ENCODE measurements at regions not wholly inside any gene's neighbourhood (a gene's known extent, or its start where the extent isn't known, plus 50 kb on each side); places are given as distances from the start of the nearest gene placed in this dataset.

DNA sequence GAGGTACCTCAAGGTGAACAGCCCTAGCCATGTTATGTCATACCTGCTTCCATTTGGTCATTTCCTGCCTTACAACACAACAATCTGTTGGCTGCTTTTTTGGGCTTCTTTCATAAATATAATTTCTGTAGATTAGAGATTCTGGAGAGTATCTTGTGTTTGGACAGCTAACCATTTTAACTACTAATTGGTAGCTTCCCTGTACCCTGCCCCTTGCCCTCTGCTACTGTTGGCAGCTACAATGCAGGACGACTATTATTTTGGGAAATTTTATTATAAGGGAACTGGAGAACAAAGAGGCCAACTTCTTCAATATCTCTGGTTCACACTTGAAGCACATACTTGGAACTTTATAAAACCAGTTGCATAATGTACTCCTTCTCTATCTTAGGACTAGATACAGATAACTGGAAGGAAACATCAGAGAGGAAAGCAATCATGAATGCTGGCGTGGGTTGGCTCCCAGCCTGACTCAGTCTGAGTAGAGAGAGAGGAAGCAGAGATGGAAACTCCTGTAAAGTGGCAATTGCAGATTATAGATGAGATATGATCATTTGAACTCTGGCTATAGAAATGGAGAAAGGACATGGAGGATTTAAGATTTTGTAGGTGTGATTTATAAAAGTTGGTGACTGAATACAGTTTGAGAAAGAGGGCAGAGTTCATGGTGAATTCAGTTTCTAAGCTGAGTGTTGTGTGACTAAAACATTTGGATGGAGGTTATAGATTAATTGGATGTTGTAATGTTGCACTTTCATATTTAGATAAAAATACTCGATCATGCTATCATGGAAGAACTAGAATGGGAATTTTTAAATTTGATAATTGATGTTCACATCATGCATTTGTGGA, 74.5 kb downstream of the MDH1 start:
- TF ChIP-seq, protein P1, sequence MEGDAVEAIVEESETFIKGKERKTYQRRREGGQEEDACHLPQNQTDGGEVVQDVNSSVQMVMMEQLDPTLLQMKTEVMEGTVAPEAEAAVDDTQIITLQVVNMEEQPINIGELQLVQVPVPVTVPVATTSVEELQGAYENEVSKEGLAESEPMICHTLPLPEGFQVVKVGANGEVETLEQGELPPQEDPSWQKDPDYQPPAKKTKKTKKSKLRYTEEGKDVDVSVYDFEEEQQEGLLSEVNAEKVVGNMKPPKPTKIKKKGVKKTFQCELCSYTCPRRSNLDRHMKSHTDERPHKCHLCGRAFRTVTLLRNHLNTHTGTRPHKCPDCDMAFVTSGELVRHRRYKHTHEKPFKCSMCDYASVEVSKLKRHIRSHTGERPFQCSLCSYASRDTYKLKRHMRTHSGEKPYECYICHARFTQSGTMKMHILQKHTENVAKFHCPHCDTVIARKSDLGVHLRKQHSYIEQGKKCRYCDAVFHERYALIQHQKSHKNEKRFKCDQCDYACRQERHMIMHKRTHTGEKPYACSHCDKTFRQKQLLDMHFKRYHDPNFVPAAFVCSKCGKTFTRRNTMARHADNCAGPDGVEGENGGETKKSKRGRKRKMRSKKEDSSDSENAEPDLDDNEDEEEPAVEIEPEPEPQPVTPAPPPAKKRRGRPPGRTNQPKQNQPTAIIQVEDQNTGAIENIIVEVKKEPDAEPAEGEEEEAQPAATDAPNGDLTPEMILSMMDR (IDR thresholded peaks at IDR 0.05) = no peak
- no peak for TF ChIP-seq POLR2A (IDR thresholded peaks at IDR 0.05)
